Thyroid gland (tissue), 4 donors: ENCODE measurements at regions not wholly inside any gene's neighbourhood (a gene's known extent, or its start where the extent isn't known, plus 50 kb on each side); places are given as distances from the start of the nearest gene placed in this dataset.

Source experiments
- DNase-seq, 2 donors: peaks; one replicate each; pipeline ENCODE4 v3.0.0-alpha.2; 2019
- H3K27ac ChIP-seq, 3 donors: fragments of 200-600 bp; sonication (generic); 1 replicate in 2 of 3; 2 replicates in 1 of 3; pipeline ENCODE4 v1.5.1; 2016 to 2019; ENCODE audit warnings: mild to moderate bottlenecking in 1 of 3, moderate library complexity in 1 of 3
- H3K27me3 ChIP-seq: fragments of 200-600 bp; sonication (generic); one replicate; pipeline ENCODE4 v1.5.1; 2019
- H3K36me3 ChIP-seq, 2 donors: fragments of 200-600 bp; sonication (generic); one replicate each; pipeline ENCODE4 v1.5.1; 2016 to 2019
- H3K4me1 ChIP-seq, 2 donors: fragments of 200-600 bp; sonication (generic); one replicate each; pipeline ENCODE4 v1.5.1; 2017 to 2019
- H3K4me3 ChIP-seq, 3 donors: fragments of 200-600 bp; sonication (generic); replicated peaks in 1 of 3; 1 replicate in 2 of 3; 2 replicates in 1 of 3; pipeline ENCODE4 v1.5.1; 2016; ENCODE audit warnings: mild to moderate bottlenecking in 1 of 3
- H3K9me3 ChIP-seq: fragments of 200-600 bp; sonication (generic); one replicate; pipeline ENCODE4 v1.5.1; 2017
- CTCF ChIP-seq, 6 experiments: fragments of 200-600 bp in 3 of 6; fragments of 450-650 bp in 3 of 6; sonication (generic) in 3 of 6; IDR thresholded peaks; one replicate each; pipeline ENCODE4 v1.5.1; 2016 to 2019; ENCODE audit warnings: antibody characterized with exemption in 6 of 6, mild to moderate bottlenecking in 2 of 6, inconsistent platforms in 1 of 6, moderate library complexity in 1 of 6
- POLR2A ChIP-seq, 2 donors: fragments of 450-650 bp; IDR thresholded peaks; one replicate each; pipeline ENCODE4 v1.6.1; 2017; ENCODE audit warnings: antibody characterized with exemption in 2 of 2, mild to moderate bottlenecking in 2 of 2, moderate library complexity in 1 of 2
- WGBS, 2 donors: methylation state at CpG; one replicate each; pipeline ENCODE4 v1.1.5; 2017; 5-methylcytosine and 5-hydroxymethylcytosine counted together
- intact Hi-C: fragments of 100-400 bp; cut with DNase I; formaldehyde crosslinking; loops from one replicate; pipeline ENCODE4 v1.15.1; 2023

GRCh38 chrX:11050013-11050412 is 61.1 kb upstream of the HCCS start:
- intact Hi-C loops = no loop called here

DNA sequence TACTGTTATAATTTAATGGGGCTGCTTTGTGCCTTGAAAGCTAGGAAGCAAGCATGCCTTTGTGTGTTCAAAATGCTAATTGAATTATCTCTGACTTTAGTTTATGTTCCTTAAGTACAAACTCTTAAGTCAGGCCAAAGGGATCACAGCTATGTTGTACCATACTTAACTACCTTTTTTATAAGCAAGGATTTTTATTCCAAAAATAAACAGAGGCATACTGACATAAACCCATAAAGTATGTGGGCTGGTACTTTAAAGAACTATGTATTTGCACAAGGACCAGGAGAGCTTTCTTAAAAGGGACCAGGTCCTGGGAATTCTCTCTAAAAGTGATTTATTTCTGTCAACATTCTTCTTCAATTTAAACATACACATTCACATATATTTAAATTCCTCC is 57.8 kb upstream of the HCCS start:
- Histone ChIP-seq H3K27me3 (no peaks in the 10 kb centered on the region), H3K27ac (no peak overlapping the region), H3K36me3 (no peaks in the 10 kb centered on the region), H3K4me3 (no peak overlapping the region), H3K4me1 (no peaks in the 10 kb centered on the region), H3K9me3 (no peaks in the 10 kb centered on the region)
- TF ChIP-seq POLR2A (IDR thresholded peaks at IDR 0.05) = no peak
- TF ChIP-seq CTCF (IDR thresholded peaks at IDR 0.05) = no peak
- intact Hi-C loops = no loop called here
- DNase-seq = no peak

More at GRCh38 chrX:11050013-11050412, 61.1 kb upstream of the HCCS start:
- TF ChIP-seq CTCF (IDR thresholded peaks at IDR 0.05) (no peak), POLR2A (IDR thresholded peaks at IDR 0.05) (no peak)
- Histone ChIP-seq H3K4me1 (no peaks in the 10 kb centered on the region), H3K36me3 (no peaks in the 10 kb centered on the region), H3K4me3 (no peak overlapping the region), H3K9me3 (no peaks in the 10 kb centered on the region), H3K27ac (no peak overlapping the region), H3K27me3 (no peaks in the 10 kb centered on the region)
- 91 to 97% methylated on average over 2 of the region's 2 CpGs for WGBS, 2 donors
- no peak for DNase-seq

DNA sequence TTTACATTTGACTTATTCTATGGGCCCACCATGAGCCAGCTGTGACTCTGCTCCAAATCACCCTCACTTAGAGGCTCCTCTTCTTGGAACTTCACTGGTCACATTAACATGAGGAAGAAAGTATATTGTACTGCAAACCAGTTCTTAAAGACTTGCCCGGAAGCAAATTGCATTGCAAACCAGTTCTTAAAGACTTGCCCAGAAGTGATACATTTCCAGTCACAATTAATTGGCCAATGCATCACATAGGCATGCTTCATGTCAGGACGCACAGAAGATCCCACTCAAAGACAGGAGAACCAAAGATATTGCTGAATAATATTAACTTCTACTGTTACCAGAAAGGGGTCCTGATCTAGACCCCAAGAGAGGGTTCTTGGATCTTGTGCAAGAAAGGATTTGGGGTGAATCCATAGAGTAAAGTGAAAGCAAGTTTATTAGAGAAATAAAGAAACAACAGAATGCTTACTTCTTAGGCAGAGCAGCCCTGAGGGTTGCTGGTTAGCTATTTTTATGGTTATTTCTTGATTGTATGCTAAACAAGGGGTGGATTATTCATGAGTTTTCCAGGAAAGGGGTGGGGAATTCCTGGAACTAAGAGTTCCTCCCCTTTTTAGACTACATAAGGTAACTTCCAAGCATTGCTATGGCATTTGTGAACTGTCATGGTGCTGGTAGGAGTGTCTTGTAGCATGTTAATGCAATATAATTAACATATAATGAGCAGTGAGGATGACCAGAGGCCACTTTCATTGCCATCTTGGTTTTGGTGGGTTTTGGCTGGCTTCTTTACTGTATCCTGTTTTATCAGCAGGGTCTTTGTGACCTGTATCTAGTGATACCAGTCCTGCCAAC is 54.6 kb upstream of the HCCS start:
- TF ChIP-seq CTCF (IDR thresholded peaks at IDR 0.05) = no peak
- TF ChIP-seq POLR2A (IDR thresholded peaks at IDR 0.05) = no peak
- Histone ChIP-seq H3K27me3 (no peaks in the 10 kb centered on the region), H3K4me3 (no peak overlapping the region), H3K27ac (no peak overlapping the region), H3K4me1 (no peaks in the 10 kb centered on the region), H3K9me3 (no peaks in the 10 kb centered on the region), H3K36me3 (no peaks in the 10 kb centered on the region)
- intact Hi-C loops = no loop called here
- WGBS, 2 donors = 100% methylated on average over 2 of the region's 2 CpGs
- DNase-seq = no peak

- Histone ChIP-seq H3K36me3 (no peaks in the 10 kb centered on the region), H3K9me3 (no peaks in the 10 kb centered on the region), H3K27ac (no peak overlapping the region), H3K27me3 (no peaks in the 10 kb centered on the region), H3K4me3 (no peak overlapping the region), H3K4me1 (no peaks in the 10 kb centered on the region)
- no peak for DNase-seq
- intact Hi-C loops = no loop called here
- 66 to 81% methylated on average over 2 of the region's 2 CpGs for WGBS, 2 donors
- TF ChIP-seq CTCF (IDR thresholded peaks at IDR 0.05) (no peak), POLR2A (IDR thresholded peaks at IDR 0.05) (no peak)
Measured at GRCh38 chrX:11059933-11060332, 51.2 kb upstream of the HCCS start.
